Ishikawa (cell line): ENCODE measurements at regions not wholly inside any gene's neighbourhood (a gene's known extent, or its start where the extent isn't known, plus 50 kb on each side); places are given as distances from the start of the nearest gene placed in this dataset.

Experiments used
- CEBPB ChIP-seq: IDR thresholded peaks from 2 replicates; pipeline ENCODE4 v1.6.1; 2012
- CREB1 ChIP-seq: IDR thresholded peaks from 2 replicates; pipeline ENCODE4 v1.6.1; 2012; ENCODE audit warnings: low read depth
- EGR1 ChIP-seq: IDR thresholded peaks from 2 replicates; pipeline ENCODE4 v1.6.1; 2012
- EP300 ChIP-seq: IDR thresholded peaks from 2 replicates; pipeline ENCODE4 v1.6.1; 2012; ENCODE audit warnings: borderline replicate concordance
- FOXM1 ChIP-seq: IDR thresholded peaks from 2 replicates; pipeline ENCODE4 v1.6.1; 2012; ENCODE audit warnings: low read depth, borderline replicate concordance
- MAX ChIP-seq: IDR thresholded peaks from 2 replicates; pipeline ENCODE4 v1.6.1; 2012
- NFIC ChIP-seq: IDR thresholded peaks from 2 replicates; pipeline ENCODE4 v1.6.1; 2012
- RAD21 ChIP-seq: IDR thresholded peaks from 2 replicates; pipeline ENCODE4 v1.6.1; 2012; ENCODE audit warnings: low read depth
- REST ChIP-seq: IDR thresholded peaks from 2 replicates; pipeline ENCODE4 v1.6.1; 2012; ENCODE audit warnings: low read depth, mild to moderate bottlenecking
- TCF12 ChIP-seq: IDR thresholded peaks from 2 replicates; pipeline ENCODE4 v1.6.1; 2012; ENCODE audit warnings: low read depth
- USF1 ChIP-seq: IDR thresholded peaks from 2 replicates; pipeline ENCODE4 v1.6.1; 2012
- YY1 ChIP-seq: IDR thresholded peaks from 2 replicates; pipeline ENCODE4 v1.6.1; 2012; ENCODE audit warnings: low read depth

GRCh38 chr10:130255777-130256176 is 119.6 kb downstream of the GLRX3 start:
- no peak for TF ChIP-seq CEBPB
- no peak for TF ChIP-seq USF1
- TF ChIP-seq TCF12: no peak
- no peak for TF ChIP-seq REST
- TF ChIP-seq MAX: no peak
- TF ChIP-seq NFIC: no peak
- TF ChIP-seq RAD21: no peak
- no peak for TF ChIP-seq YY1
- TF ChIP-seq EP300: no peak
- no peak for TF ChIP-seq FOXM1
- TF ChIP-seq EGR1: no peak
- no peak for TF ChIP-seq CREB1
